HPDE6-E6E7 (cell line): ENCODE measurements at regions not wholly inside any gene's neighbourhood (a gene's known extent, or its start where the extent isn't known, plus 50 kb on each side); places are given as distances from the start of the nearest gene placed in this dataset.
A peak's percentile ranks its signal among the peaks of the same experiment; 100 is the strongest.
"Not testable (repeated sequence)": the region's sequence is repeated elsewhere in the genome, so short reads cannot be mapped to it uniquely, and the experiment has no call there.

Experiments
- DNase-seq: peaks from one replicate; pipeline ENCODE4 v3.0.0; 2011; ENCODE audit warnings: missing footprints; ENCODE audit errors: extremely low spot score

DNA sequence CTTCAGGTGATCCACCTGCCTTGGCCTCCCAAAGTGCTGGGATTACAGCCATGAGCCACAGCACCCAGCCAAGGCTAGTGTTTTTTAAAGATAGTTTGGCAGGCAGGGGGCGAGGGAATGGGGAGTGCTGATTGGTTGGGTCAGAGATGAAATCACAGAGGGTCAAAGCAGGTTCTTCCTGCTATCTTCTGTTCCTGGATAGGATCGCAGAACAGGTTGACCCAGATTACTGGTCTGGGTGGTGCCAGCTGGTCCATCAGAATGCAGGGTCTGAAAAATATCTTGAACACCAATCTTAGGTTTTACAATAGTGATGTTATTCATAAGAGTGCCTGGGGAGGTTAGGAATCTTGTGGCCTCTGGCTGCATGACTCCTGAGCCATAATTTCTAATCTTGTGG is 272.2 kb downstream of the CD83 start:
- DNase-seq: not testable (repeated sequence)

- DNase-seq: no peak
These were observed 273.2 kb downstream of the CD83 start for GRCh38 chr6:14390805-14391204.

- DNase-seq: no peak
These were observed 276.3 kb downstream of the CD83 start for GRCh38 chr6:14393910-14394309.

DNA sequence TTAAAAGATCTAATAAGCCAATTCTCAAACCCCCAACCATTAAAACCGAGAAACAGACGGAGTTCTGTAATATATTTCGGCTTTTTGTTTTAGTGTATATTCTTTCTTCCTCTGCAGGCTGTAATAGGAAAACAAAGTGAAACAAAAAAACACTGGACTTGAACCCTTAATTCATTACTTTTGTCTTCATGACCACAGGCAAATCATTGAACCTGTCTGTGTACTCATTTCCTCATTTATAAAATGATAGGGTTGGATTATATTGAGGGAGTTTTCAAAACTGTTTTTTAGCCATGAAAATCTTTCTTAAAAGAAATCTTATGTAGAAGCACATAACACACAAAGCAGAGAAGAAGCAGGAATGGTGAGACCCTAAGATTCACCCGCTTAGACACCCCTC is 278.8 kb downstream of the CD83 start:
- DNase-seq: no peak

DNA sequence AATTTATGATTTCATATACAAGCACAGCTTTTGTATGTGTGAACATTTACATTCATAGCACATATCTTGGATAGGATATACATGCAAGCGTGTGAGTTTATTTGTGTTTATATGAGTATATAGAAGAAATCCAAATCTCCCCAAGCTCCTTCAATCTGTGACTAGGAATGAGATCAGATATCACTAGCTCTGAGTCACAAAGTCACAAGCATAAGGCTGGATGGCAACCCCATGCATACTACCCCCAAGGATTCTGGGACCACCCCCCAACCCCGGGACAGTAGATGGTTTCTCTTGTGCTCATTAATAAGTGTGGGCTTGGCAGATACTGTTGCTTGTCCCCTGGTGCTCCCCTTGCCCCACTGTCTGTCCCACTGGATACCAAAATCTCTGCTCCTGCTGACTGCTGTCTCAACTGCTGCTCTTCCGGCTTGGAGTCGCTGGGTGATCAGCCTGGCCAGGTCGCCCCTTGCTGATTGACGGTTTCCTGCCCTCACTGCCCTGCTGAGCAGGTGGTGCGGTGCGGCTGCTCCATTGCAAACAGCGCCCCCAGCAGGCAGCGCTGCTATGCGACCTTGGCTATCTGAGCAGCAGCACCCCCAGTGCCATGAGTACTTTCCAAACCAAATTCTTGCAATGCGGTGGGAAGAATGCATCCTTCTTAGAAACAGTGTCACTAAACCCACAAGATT is 279.4 kb downstream of the CD83 start:
- peak; percentile 9 for DNase-seq

DNA sequence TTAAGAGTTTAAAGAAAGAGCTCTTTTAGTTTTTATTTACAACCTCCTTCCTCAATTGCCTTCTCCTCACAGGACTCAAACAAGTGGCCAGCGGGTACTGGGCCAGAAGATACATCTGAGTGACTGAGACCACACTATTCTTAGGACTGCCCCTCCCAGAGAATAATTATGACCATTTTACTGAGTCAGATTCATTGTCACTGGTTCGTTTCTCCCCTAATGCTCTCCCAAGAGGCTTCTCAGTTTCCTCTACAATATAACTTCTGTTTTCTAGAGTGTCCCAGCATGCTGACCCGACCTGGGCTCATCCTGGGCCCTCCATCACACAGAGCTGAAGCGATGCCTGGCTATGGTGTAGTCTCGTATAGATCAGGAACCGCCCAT is 279.9 kb downstream of the CD83 start:
- no peak for DNase-seq

- no peak for DNase-seq
These were observed 281.4 kb downstream of the CD83 start for GRCh38 chr6:14398953-14399352.

- no peak for DNase-seq
These were observed 282.1 kb downstream of the CD83 start for GRCh38 chr6:14399635-14400034.

DNA sequence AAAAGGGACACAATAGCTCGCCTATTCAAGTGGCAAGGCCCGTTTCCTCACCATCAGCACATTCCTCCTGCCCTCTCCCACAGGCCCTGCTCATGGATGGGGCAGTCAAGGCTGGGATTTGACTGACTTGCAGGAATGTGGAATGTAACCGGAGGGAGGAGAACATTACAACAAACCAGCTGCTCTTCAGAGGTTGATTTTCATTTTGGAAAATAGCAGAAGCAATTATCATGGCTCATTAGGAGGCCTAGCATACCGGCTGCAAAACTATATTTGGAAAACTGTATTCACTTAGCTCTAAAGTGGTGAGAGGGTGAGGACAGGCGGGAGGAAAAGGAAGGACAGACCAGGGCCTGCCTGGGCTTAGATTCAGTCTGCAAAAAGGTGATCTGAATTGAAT is 283.7 kb downstream of the CD83 start:
- no peak for DNase-seq

- no peak for DNase-seq
These were observed 289.2 kb downstream of the CD83 start for GRCh38 chr6:14406614-14407331.

- DNase-seq: no peak
These were observed 290.9 kb downstream of the CD83 start for GRCh38 chr6:14408446-14408845.

DNA sequence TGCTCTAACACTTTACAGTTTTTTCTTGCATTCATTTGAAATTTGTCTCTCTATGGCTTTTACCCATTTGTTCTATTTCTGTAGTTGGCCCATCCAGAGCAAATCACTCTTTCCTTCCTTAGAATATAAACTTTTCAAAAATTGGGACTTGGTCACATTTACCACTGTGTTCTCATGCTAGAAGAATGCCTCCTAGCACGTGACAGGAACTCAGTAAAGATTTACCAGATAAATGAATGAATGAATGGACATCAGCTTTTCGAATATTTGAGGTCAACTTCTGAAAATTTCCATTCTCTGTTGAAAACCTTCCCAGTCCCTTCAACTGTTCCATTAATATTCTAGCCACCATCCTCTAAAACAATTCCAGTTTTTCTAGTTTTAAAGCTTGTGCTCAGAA is 294.5 kb downstream of the CD83 start:
- DNase-seq: no peak

DNA sequence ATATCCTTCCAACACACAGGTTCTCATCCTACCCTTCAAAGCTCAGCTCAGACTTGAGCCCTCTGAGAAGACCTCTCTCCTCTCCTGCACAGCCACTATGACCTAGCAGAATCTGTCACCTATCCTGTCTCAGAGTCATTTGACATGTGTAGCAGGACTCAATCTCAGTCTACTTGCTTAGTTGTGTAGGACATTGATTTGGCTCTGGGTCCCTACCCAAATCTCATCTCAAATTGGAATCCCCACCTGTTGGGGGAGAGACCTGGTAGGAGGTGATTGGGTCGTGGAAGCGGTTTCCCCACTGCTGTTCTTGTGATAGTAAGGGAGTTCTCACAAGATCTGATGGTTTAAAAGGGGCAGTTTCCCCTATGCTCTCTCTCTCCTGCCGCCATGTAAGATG is 297.9 kb downstream of the CD83 start:
- no peak for DNase-seq

GRCh38 chr6:14417377-14417776 is 299.8 kb downstream of the CD83 start:
- no peak for DNase-seq

- not testable (repeated sequence) for DNase-seq
These were observed 301.7 kb downstream of the CD83 start for GRCh38 chr6:14419224-14419623.

DNA sequence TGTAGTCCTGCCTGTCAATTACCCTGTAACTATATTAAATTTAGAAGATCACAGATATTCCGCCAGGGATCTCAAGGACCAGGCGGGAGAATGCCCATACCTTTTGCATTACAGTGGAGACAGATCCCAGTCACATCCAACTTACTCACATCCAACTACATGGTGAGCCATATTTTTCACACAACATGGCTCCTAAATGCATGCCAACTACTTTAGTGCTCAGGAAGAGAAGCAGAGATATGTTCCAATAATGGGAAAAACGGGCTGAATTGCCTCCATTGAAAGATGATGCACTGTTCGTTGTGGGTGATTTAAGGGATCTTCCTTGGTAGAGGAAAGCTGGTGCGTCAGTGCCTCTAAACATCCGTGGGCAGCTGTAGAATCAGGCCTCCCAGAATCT is 304.5 kb downstream of the CD83 start:
- DNase-seq: no peak

GRCh38 chr6:14422917-14423316 is 305.3 kb downstream of the CD83 start:
- DNase-seq: no peak

GRCh38 chr6:14423330-14423729 is 305.8 kb downstream of the CD83 start:
- no peak for DNase-seq

GRCh38 chr6:14423955-14424354 is 306.4 kb downstream of the CD83 start:
- no peak for DNase-seq

GRCh38 chr6:14425805-14426204 is 308.2 kb downstream of the CD83 start:
- DNase-seq: no peak

DNA sequence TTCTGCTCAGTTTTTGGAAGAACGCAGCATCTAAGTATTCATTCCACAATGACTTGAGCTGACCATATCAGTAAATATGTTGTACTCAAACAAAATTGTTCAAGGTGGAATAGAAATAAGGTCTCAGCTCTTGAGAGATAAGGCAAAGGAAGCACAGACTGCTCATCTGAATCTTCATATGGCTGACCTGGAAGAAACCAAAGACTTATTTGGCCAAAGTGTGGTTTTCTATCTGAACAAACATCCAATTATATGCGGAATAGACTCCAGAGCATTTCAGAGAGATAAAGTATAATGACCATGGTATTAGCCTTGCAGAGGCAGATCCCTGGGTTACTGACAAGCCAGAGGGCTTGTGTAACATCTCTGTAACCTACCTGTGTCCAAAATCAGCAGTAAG is 308.7 kb downstream of the CD83 start:
- no peak for DNase-seq

DNA sequence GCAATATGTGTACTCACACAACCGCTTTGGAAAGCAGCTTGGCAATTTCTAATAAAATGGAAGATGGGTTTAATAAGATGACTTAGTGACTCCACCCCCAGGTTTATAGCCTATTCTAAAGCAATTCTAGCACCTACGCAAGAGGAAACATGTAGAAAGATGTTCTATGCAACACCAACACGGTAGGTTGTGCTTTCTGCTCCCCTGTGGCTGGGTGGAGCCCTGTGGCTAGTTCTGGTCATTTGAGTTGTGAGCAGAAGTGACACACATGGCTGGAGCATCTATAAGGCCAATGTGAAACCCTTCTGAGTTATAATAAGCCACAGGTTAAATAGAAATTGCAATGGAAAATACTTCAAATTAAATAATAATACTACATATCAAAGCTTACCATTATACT is 310.7 kb downstream of the CD83 start:
- DNase-seq: no peak

DNA sequence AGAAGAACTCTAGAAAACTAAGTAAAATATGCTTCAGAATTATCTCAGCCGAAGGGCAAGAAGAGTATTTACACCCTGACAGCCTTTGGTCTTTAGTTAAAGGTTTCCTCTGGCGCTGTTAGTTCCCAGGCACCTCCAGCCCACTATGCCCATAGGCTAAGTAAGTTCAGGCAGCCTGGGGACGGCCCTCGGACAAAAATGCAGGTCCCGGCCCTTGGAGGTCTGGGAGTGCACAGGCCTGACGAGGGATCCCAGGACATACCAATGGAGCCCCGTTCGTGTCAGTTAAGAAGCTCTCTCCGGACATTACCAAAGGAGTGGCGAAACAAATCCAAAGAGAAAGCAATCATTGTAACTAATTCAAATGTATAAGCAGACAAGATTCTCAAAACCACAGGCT is 311.8 kb downstream of the CD83 start:
- no peak for DNase-seq

- no peak for DNase-seq
These were observed 312.6 kb downstream of the CD83 start for GRCh38 chr6:14430218-14430617.
